ENCODE measurements at regions not wholly inside any gene's neighbourhood (a gene's known extent, or its start where the extent isn't known, plus 50 kb on each side); places are given as distances from the start of the nearest gene placed in this dataset.

GRCh38 chr1:22204989-22205913 is 62.4 kb upstream of the WNT4 start:
- H3K27me3 ChIP-seq (replicated peaks; ENCODE audit: insufficient read depth, low read length), result peaks cover 76% of the 10 kb centered on the region
- TF ChIP-seq CTCF (IDR thresholded peaks at IDR 0.05; ENCODE audit: low read length) (no peak), EZH2 (optimal IDR thresholded peaks at IDR 0.05; ENCODE audit: low read depth, low read length) (no peak), EZH2phosphoT487 (IDR thresholded peaks at IDR 0.05; ENCODE audit: low read length) (no peak)
- H3K4me3 ChIP-seq (ENCODE audit: low read length), result no peak overlapping the region
- H2AFZ ChIP-seq (ENCODE audit: low read length), result no peak overlapping the region
- H3K79me2 ChIP-seq (ENCODE audit: low read length), result no peaks in the 10 kb centered on the region
- no peak overlapping the region for H3K9ac ChIP-seq (ENCODE audit: low read length)
- H3K4me2 ChIP-seq (ENCODE audit: low read depth, low read length), result no peak overlapping the region
- no peaks in the 10 kb centered on the region for H3K9me3 ChIP-seq (replicated peaks; ENCODE audit: insufficient read depth, low read length)
- no peak overlapping the region for H3K27ac ChIP-seq (ENCODE audit: low read length)
- H3F3A ChIP-seq (ENCODE audit: insufficient read depth, low read length), result no peaks in the 10 kb centered on the region
- no peaks in the 10 kb centered on the region for H3K9me2 ChIP-seq (replicated peaks; ENCODE audit: insufficient read depth, low read length)
- no peaks in the 10 kb centered on the region for H3K36me3 ChIP-seq (replicated peaks; ENCODE audit: insufficient read depth, low read length)
- DNase-seq, result no peak
- no peaks in the 10 kb centered on the region for H4K20me1 ChIP-seq (ENCODE audit: insufficient read depth, low read length)
- no peaks in the 10 kb centered on the region for H3K4me1 ChIP-seq (ENCODE audit: low read length)

GRCh38 chr1:22206551-22207125 is 63.7 kb upstream of the WNT4 start:
- no peaks in the 10 kb centered on the region for H3K9me3 ChIP-seq (replicated peaks; ENCODE audit: insufficient read depth, low read length)
- no peak for DNase-seq
- no peak overlapping the region for H3K27ac ChIP-seq (ENCODE audit: low read length)
- H3K9me2 ChIP-seq (replicated peaks; ENCODE audit: insufficient read depth, low read length), result no peaks in the 10 kb centered on the region
- no peaks in the 10 kb centered on the region for H3K4me1 ChIP-seq (ENCODE audit: low read length)
- H2AFZ ChIP-seq (ENCODE audit: low read length), result no peak overlapping the region
- no peak overlapping the region for H3K4me3 ChIP-seq (ENCODE audit: low read length)
- no peaks in the 10 kb centered on the region for H3F3A ChIP-seq (ENCODE audit: insufficient read depth, low read length)
- no peak overlapping the region for H3K9ac ChIP-seq (ENCODE audit: low read length)
- no peaks in the 10 kb centered on the region for H3K79me2 ChIP-seq (ENCODE audit: low read length)
- no peaks in the 10 kb centered on the region for H4K20me1 ChIP-seq (ENCODE audit: insufficient read depth, low read length)
- no peak for TF ChIP-seq EZH2 (optimal IDR thresholded peaks at IDR 0.05; ENCODE audit: low read depth, low read length)
- no peak for TF ChIP-seq CTCF (IDR thresholded peaks at IDR 0.05; ENCODE audit: low read length)
- TF ChIP-seq EZH2phosphoT487 (IDR thresholded peaks at IDR 0.05; ENCODE audit: low read length), result no peak
- no peaks in the 10 kb centered on the region for H3K36me3 ChIP-seq (replicated peaks; ENCODE audit: insufficient read depth, low read length)
- H3K27me3 ChIP-seq (replicated peaks; ENCODE audit: insufficient read depth, low read length), result peaks cover 88% of the 10 kb centered on the region
- H3K4me2 ChIP-seq (ENCODE audit: low read depth, low read length), result no peak overlapping the region

GRCh38 chr1:22207511-22208267 is 64.8 kb upstream of the WNT4 start:
- no peaks in the 10 kb centered on the region for H4K20me1 ChIP-seq (ENCODE audit: insufficient read depth, low read length)
- no peaks in the 10 kb centered on the region for H3K9me3 ChIP-seq (replicated peaks; ENCODE audit: insufficient read depth, low read length)
- no peaks in the 10 kb centered on the region for H3K4me1 ChIP-seq (ENCODE audit: low read length)
- peaks cover 97% of the 10 kb centered on the region for H3K27me3 ChIP-seq (replicated peaks; ENCODE audit: insufficient read depth, low read length)
- H3K27ac ChIP-seq (ENCODE audit: low read length), result no peak overlapping the region
- no peaks in the 10 kb centered on the region for H3K79me2 ChIP-seq (ENCODE audit: low read length)
- no peaks in the 10 kb centered on the region for H3F3A ChIP-seq (ENCODE audit: insufficient read depth, low read length)
- TF ChIP-seq EZH2phosphoT487 (IDR thresholded peaks at IDR 0.05; ENCODE audit: low read length), result no peak
- no peak for TF ChIP-seq CTCF (IDR thresholded peaks at IDR 0.05; ENCODE audit: low read length)
- TF ChIP-seq EZH2 (optimal IDR thresholded peaks at IDR 0.05; ENCODE audit: low read depth, low read length), result no peak
- no peaks in the 10 kb centered on the region for H3K36me3 ChIP-seq (replicated peaks; ENCODE audit: insufficient read depth, low read length)
- H3K9ac ChIP-seq (ENCODE audit: low read length), result no peak overlapping the region
- no peak overlapping the region for H3K4me2 ChIP-seq (ENCODE audit: low read depth, low read length)
- DNase-seq, result no peak
- H2AFZ ChIP-seq (ENCODE audit: low read length), result no peak overlapping the region
- no peak overlapping the region for H3K4me3 ChIP-seq (ENCODE audit: low read length)
- no peaks in the 10 kb centered on the region for H3K9me2 ChIP-seq (replicated peaks; ENCODE audit: insufficient read depth, low read length)

Data from MM.1S (cell line).